ENCODE measurements at regions not wholly inside any gene's neighbourhood (a gene's known extent, or its start where the extent isn't known, plus 50 kb on each side); places are given as distances from the start of the nearest gene placed in this dataset.

DNA sequence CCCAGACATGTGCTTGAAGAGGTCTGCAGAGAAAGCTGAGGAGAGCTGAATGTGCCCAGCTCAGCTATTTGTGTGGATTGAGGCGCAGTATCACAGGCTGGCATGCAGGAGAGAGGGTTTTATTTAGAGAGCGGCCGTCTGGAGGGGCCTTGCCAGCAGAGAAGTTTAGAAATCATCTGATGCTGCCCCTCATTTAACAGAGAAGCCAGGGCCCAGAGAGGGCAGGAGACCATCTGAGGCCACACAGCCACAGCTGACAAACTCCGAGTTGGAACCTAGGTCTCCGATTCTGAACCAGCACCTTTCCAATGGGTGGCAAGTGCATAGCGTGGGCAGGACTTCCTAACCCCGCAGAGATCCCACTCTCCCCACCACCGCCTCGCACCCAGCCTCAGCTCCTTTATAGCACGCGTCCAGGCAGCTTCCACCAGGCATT is 101.0 kb downstream of the LSM3 start:
- Histone ChIP-seq H3K27me3 (ENCODE audit: control insufficient read depth in 5 of 5, insufficient read depth in 4 of 5, low read length in 5 of 5) (peaks cover 0 to 17% (median 9%) of the 10 kb centered on the region in 5 donors), H3K27ac (ENCODE audit: low read depth, low read length) (no peak overlapping the region), H3K9me3 (ENCODE audit: control insufficient read depth in 5 of 5, low read length in 5 of 5) (peaks cover 0 to 2% (median 0%) of the 10 kb centered on the region in 5 donors), H3K36me3 (ENCODE audit: control insufficient read depth in 5 of 5, insufficient read depth in 5 of 5, low read length in 5 of 5) (no peaks in the 10 kb centered on the region), H3K4me1 (ENCODE audit: control insufficient read depth in 5 of 5, insufficient read depth in 5 of 5, low read length in 5 of 5) (peaks cover 0 to 6% (median 0%) of the 10 kb centered on the region in 5 donors), H3K9ac (ENCODE audit: low read length in 5 of 5) (no peak overlapping the region), H3K4me3 (ENCODE audit: low read depth in 1 of 5, low read length in 5 of 5) (no peak overlapping the region)

DNA sequence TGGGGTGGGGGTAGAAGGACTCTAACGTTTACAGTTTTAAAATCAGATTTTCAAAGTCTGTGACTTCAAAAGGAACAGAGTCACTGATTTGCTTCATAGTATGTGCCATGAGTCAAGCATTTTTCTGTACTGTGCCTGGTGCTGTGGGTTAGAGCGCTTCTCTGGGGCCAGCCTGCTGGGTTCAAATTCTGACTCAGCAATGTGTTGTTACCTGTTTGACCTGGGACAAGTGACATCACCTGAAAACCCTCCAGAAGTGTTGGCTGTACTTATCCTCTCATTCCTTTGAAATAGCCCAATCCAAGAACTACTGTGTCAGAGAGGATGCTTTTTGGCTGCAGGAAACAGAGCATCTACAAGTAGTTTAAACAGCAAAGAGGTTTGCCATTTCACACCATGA is 101.7 kb downstream of the LSM3 start:
- Histone ChIP-seq H3K4me3 (ENCODE audit: low read depth in 1 of 5, low read length in 5 of 5) (no peak overlapping the region), H3K9me3 (ENCODE audit: control insufficient read depth in 5 of 5, low read length in 5 of 5) (peaks cover 0 to 2% (median 0%) of the 10 kb centered on the region in 5 donors), H3K4me1 (ENCODE audit: control insufficient read depth in 5 of 5, insufficient read depth in 5 of 5, low read length in 5 of 5) (peaks cover 0 to 6% (median 0%) of the 10 kb centered on the region in 5 donors), H3K36me3 (ENCODE audit: control insufficient read depth in 5 of 5, insufficient read depth in 5 of 5, low read length in 5 of 5) (no peaks in the 10 kb centered on the region), H3K27ac (ENCODE audit: low read depth, low read length) (no peak overlapping the region), H3K9ac (ENCODE audit: low read length in 5 of 5) (no peak overlapping the region), H3K27me3 (ENCODE audit: control insufficient read depth in 5 of 5, insufficient read depth in 4 of 5, low read length in 5 of 5) (peaks cover 0 to 17% (median 9%) of the 10 kb centered on the region in 5 donors)

DNA sequence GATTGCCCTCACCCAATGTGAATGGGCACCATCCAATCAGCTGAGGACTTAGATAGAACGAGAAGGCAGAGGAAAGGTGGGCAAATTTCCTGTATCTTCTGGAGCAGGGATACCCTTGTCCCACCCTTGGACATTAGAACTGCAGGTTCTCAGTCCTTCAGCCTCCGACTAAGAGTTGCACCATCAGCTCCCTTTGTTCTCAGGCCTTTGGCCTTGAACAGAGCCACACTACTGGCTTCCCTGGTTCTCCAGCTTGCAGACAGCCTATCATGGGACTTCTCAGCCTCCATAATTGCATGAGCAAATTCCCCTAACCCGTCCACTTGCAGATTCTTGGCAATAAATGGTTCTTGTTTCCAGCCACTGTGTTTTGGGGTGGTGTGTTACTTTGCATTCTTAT is 102.4 kb downstream of the LSM3 start:
- H3K4me3 ChIP-seq (ENCODE audit: low read depth in 1 of 5, low read length in 5 of 5): no peak overlapping the region

DNA sequence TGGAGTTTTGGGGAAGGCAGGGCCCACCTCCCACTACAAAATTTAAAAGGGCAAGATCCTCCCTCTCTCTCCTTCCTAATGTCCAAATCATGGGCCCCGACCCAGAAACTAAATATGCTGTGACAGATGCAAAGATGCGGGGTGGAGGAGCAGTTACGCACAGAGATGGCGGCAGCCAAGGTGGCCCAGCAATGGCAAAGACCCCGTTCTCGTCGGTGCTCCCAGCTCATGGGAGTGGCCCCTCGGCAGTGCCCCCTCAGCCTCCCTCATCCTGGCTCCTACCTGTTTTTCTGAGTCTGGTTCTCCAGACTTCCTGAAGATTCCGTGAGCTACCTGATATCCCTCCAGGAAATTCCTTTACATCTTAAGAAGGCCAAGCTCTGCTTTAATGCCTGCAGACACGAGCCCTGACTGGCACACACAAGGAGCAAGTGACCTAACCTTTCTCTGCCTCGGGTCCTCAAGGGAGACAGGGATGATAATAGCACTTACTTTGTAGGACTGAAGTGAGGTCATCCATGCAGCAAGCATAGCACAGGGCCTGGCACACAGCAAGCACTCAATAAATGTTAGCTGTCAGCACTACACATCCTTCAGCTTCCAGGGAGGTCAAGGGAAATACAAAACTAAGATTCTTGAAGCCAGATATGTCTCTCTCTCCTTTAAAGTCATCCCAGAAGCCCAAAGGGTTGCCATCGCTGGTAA is 103.5 kb downstream of the LSM3 start:
- Histone ChIP-seq H3K27me3 (ENCODE audit: control insufficient read depth in 5 of 5, insufficient read depth in 4 of 5, low read length in 5 of 5) (peaks cover 0 to 12% (median 5%) of the 10 kb centered on the region in 5 donors), H3K4me1 (ENCODE audit: control insufficient read depth in 5 of 5, insufficient read depth in 5 of 5, low read length in 5 of 5) (peaks cover 0 to 6% (median 0%) of the 10 kb centered on the region in 5 donors)

More for the DNA sequence above, 102.4 kb downstream of the LSM3 start:
- Histone ChIP-seq H3K9me3 (ENCODE audit: control insufficient read depth in 5 of 5, low read length in 5 of 5) (peaks cover 0 to 2% (median 0%) of the 10 kb centered on the region in 5 donors), H3K4me1 (ENCODE audit: control insufficient read depth in 5 of 5, insufficient read depth in 5 of 5, low read length in 5 of 5) (peaks cover 0 to 6% (median 0%) of the 10 kb centered on the region in 5 donors), H3K9ac (ENCODE audit: low read length in 5 of 5) (no peak overlapping the region), H3K36me3 (ENCODE audit: control insufficient read depth in 5 of 5, insufficient read depth in 5 of 5, low read length in 5 of 5) (no peaks in the 10 kb centered on the region), H3K27ac (ENCODE audit: low read depth, low read length) (no peak overlapping the region), H3K27me3 (ENCODE audit: control insufficient read depth in 5 of 5, insufficient read depth in 4 of 5, low read length in 5 of 5) (peaks cover 0 to 14% (median 8%) of the 10 kb centered on the region in 5 donors)

DNA sequence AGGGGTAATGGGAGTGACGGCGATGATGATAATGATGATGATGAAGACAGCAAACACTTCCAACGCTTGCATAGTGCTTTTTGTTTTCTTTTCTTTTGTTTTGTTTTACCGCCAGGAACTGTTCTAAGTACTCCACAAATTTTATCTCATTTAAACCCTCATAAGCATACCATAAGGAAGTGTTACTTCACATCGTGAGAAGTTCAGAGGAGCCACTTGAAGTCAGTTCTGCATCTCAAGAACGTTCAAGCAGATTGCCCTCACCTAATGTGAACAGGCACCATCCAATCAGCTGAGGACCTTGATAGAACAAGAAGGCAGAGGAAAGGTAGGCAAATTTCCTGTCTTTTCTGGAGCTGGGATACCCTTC is 104.1 kb downstream of the LSM3 start:
- H3K27ac ChIP-seq (ENCODE audit: low read depth, low read length): no peak overlapping the region
- peaks cover 0 to 2% (median 0%) of the 10 kb centered on the region in 5 donors for H3K9me3 ChIP-seq (ENCODE audit: control insufficient read depth in 5 of 5, low read length in 5 of 5)
- H3K36me3 ChIP-seq (ENCODE audit: control insufficient read depth in 5 of 5, insufficient read depth in 5 of 5, low read length in 5 of 5): no peaks in the 10 kb centered on the region
- peaks cover 0 to 13% (median 4%) of the 10 kb centered on the region in 5 donors for H3K27me3 ChIP-seq (ENCODE audit: control insufficient read depth in 5 of 5, insufficient read depth in 4 of 5, low read length in 5 of 5)
- H3K4me1 ChIP-seq (ENCODE audit: control insufficient read depth in 5 of 5, insufficient read depth in 5 of 5, low read length in 5 of 5): peaks cover 0 to 6% (median 0%) of the 10 kb centered on the region in 5 donors
- H3K4me3 ChIP-seq (ENCODE audit: low read depth in 1 of 5, low read length in 5 of 5): no peak overlapping the region
- no peak overlapping the region for H3K9ac ChIP-seq (ENCODE audit: low read length in 5 of 5)

More for the DNA sequence above, 103.5 kb downstream of the LSM3 start:
- no peak overlapping the region for H3K4me3 ChIP-seq (ENCODE audit: low read depth in 1 of 5, low read length in 5 of 5)
- no peak overlapping the region for H3K9ac ChIP-seq (ENCODE audit: low read length in 5 of 5)
- H3K36me3 ChIP-seq (ENCODE audit: control insufficient read depth in 5 of 5, insufficient read depth in 5 of 5, low read length in 5 of 5): no peaks in the 10 kb centered on the region
- no peak overlapping the region for H3K27ac ChIP-seq (ENCODE audit: low read depth, low read length)
- H3K9me3 ChIP-seq (ENCODE audit: control insufficient read depth in 5 of 5, low read length in 5 of 5): peaks cover 0 to 2% (median 0%) of the 10 kb centered on the region in 5 donors

DNA sequence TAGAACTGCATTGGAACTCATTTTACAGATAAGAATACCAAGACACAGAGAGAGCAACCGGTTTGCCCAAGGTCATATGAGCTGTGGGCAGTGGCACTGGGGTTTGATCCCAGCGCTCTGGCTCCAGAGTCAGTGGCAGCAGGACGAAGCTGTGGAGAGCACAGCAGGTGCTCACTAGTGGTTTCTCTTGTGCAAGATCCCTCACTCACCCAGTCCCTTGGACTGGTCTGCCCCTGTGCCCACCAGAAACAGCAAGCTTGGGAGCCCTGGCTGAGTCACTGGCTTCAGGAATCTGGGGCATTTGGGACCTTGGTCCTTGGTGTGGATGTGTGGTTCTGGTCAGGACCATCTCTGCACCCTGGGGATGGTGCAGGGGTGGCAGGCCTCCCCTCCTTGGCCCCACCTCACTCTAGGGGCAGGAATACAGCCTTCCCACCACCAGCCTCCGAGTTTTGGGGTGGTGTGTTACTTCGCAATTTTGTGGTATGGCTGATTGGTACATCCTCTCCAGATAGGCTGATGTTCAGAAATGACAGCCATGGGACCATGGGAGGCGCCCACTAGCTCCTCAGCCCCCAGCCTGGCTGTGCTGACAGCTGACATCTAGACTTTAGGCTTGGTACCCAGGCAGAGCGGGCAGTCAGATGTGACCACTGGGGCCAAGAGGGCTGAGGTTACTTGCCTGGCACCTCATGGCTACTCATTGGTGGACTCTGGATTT is 104.6 kb downstream of the LSM3 start:
- Histone ChIP-seq H3K36me3 (ENCODE audit: control insufficient read depth in 5 of 5, insufficient read depth in 5 of 5, low read length in 5 of 5) (no peaks in the 10 kb centered on the region), H3K4me3 (ENCODE audit: low read depth in 1 of 5, low read length in 5 of 5) (no peak overlapping the region), H3K27me3 (ENCODE audit: control insufficient read depth in 5 of 5, insufficient read depth in 4 of 5, low read length in 5 of 5) (peaks cover 0 to 13% (median 2%) of the 10 kb centered on the region in 5 donors), H3K9me3 (ENCODE audit: control insufficient read depth in 5 of 5, low read length in 5 of 5) (peaks cover 0 to 2% (median 0%) of the 10 kb centered on the region in 5 donors), H3K27ac (ENCODE audit: low read depth, low read length) (no peak overlapping the region), H3K9ac (ENCODE audit: low read length in 5 of 5) (no peak overlapping the region), H3K4me1 (ENCODE audit: control insufficient read depth in 5 of 5, insufficient read depth in 5 of 5, low read length in 5 of 5) (peaks cover 0 to 6% (median 0%) of the 10 kb centered on the region in 5 donors)

DNA sequence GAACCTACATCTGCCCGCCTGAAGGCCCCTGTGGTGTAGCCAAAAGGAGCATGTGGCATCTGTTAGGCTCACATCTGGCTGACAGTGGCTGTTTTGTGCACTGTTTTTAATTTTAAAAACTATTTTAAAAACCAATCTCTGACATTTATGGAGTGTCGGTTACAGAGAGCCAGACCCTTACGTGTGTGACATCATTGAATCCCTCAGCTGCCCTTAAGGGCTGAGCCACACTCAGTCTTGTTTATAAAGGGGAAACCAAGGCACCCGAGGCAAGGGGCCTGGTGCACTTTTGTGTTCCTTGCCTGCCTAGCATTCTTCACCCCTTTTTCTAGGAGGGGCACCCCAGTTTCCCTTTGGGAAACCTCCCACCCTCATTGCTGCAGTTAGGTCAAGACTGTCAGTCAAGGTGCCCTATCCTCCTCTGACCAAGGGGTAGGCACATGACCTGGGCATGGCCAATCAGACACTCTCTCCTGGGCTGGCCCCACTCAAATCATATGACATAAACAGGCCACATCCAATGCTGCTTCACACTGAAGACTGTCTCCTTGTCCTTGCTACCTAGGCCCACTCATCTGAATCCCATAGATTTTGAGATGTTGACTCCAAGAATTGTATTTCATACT is 105.3 kb downstream of the LSM3 start:
- Histone ChIP-seq H3K27ac (ENCODE audit: low read depth, low read length) (no peak overlapping the region), H3K4me1 (ENCODE audit: control insufficient read depth in 5 of 5, insufficient read depth in 5 of 5, low read length in 5 of 5) (peaks cover 0 to 1% (median 0%) of the 10 kb centered on the region in 5 donors), H3K27me3 (ENCODE audit: control insufficient read depth in 5 of 5, insufficient read depth in 4 of 5, low read length in 5 of 5) (peaks cover 0 to 10% (median 2%) of the 10 kb centered on the region in 5 donors), H3K9me3 (ENCODE audit: control insufficient read depth in 5 of 5, low read length in 5 of 5) (peaks cover 0 to 2% (median 0%) of the 10 kb centered on the region in 5 donors), H3K36me3 (ENCODE audit: control insufficient read depth in 5 of 5, insufficient read depth in 5 of 5, low read length in 5 of 5) (no peaks in the 10 kb centered on the region), H3K4me3 (ENCODE audit: low read depth in 1 of 5, low read length in 5 of 5) (no peak overlapping the region), H3K9ac (ENCODE audit: low read length in 5 of 5) (no peak overlapping the region)

DNA sequence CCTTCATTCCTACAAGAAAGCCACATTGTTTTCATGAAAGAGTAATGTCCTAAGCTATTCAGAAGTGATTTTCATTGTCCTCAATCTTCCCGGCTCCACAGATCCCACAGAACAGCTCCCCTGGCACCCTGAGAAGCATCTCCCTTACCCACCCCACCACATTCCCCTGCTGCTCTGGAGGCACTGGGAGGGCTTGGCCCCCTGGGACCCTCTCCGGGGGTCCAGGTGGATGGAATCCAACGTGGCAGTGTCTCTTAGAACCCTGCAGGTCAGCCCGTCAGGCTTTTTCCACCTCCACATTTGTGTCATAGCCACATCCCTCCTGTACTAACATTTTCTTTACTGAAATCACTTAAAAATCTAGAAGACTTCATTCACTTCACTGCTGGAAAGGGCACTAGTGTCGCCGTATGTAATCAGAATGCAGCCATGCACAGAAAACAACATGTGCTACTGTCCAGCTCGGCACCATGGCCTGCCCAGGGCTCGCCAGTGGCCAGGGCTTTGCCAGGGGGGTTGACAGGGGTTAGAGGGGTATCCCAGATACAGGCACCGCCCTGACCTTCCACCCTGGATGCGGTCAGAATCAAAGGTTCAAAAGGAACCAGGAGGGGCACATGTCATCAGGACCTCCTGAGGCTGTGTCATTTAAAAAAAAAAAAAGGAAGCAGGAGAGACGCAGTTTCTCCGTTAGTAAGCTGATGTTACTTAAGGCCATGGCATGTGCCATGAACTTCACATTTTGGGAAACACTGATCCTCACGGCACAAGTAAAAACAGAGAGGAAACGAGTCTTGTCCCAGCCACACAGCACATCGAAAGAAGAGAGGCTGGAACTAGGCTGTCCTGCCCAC is 106.3 kb downstream of the LSM3 start:
- H3K9me3 ChIP-seq (ENCODE audit: control insufficient read depth in 5 of 5, low read length in 5 of 5): peaks cover 0 to 2% (median 0%) of the 10 kb centered on the region in 5 donors
- no peaks in the 10 kb centered on the region for H3K36me3 ChIP-seq (ENCODE audit: control insufficient read depth in 5 of 5, insufficient read depth in 5 of 5, low read length in 5 of 5)
- H3K27ac ChIP-seq (ENCODE audit: low read depth, low read length): no peak overlapping the region
- H3K9ac ChIP-seq (ENCODE audit: low read length in 5 of 5): no peak overlapping the region
- H3K4me3 ChIP-seq (ENCODE audit: low read depth in 1 of 5, low read length in 5 of 5): no peak overlapping the region
- H3K4me1 ChIP-seq (ENCODE audit: control insufficient read depth in 5 of 5, insufficient read depth in 5 of 5, low read length in 5 of 5): no peaks in the 10 kb centered on the region
- peaks cover 0 to 3% (median 2%) of the 10 kb centered on the region in 5 donors for H3K27me3 ChIP-seq (ENCODE audit: control insufficient read depth in 5 of 5, insufficient read depth in 4 of 5, low read length in 5 of 5)

DNA sequence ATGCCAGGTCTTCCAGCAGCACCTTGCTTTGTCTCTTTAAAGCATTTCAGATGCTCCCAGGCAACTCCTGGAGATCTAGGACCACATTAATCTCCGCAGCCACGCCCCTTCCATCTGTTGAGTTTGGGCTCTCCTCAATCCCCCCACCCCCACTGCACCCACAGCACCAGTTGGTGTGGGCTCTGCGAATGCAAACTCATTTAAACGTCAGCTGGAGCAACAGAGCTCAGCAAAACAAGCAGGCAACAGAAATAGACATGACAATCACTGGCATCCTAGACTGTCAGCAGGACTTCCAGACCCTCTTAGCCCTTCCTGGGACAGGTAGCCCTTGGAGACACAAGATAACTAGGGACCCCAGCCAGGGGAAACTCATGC is 106.9 kb downstream of the LSM3 start:
- no peak overlapping the region for H3K9ac ChIP-seq (ENCODE audit: low read length in 5 of 5)
- no peaks in the 10 kb centered on the region for H3K4me1 ChIP-seq (ENCODE audit: control insufficient read depth in 5 of 5, insufficient read depth in 5 of 5, low read length in 5 of 5)
- no peak overlapping the region for H3K27ac ChIP-seq (ENCODE audit: low read depth, low read length)
- H3K4me3 ChIP-seq (ENCODE audit: low read depth in 1 of 5, low read length in 5 of 5): no peak overlapping the region
- peaks cover 0 to 2% (median 0%) of the 10 kb centered on the region in 5 donors for H3K9me3 ChIP-seq (ENCODE audit: control insufficient read depth in 5 of 5, low read length in 5 of 5)
- H3K27me3 ChIP-seq (ENCODE audit: control insufficient read depth in 5 of 5, insufficient read depth in 4 of 5, low read length in 5 of 5): peaks cover 0 to 3% (median 2%) of the 10 kb centered on the region in 5 donors
- H3K36me3 ChIP-seq (ENCODE audit: control insufficient read depth in 5 of 5, insufficient read depth in 5 of 5, low read length in 5 of 5): no peaks in the 10 kb centered on the region
